ENCODE measurements at regions not wholly inside any gene's neighbourhood (a gene's known extent, or its start where the extent isn't known, plus 50 kb on each side); places are given as distances from the start of the nearest gene placed in this dataset.

DNA sequence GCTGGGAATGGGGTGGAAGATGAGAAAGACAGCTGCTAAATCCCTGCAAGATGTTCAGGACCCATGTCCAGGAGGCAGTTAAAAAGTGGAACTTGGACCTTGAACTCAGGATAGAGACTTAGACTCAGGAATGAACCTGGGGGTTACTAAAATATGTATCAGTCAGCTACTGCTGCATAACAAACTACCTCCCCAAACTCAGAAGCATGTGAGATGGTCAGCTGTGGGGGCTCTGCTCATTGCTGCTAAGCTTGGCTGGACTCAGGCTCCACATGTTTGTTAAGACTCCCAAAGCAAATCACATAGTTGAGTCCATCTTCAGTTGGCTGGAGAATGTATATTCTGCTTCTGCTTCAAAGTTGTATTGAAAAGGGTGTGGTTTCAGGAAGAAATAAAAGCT lies 61.4 kb upstream of the COPS8 start:
- TF ChIP-seq, protein P1, sequence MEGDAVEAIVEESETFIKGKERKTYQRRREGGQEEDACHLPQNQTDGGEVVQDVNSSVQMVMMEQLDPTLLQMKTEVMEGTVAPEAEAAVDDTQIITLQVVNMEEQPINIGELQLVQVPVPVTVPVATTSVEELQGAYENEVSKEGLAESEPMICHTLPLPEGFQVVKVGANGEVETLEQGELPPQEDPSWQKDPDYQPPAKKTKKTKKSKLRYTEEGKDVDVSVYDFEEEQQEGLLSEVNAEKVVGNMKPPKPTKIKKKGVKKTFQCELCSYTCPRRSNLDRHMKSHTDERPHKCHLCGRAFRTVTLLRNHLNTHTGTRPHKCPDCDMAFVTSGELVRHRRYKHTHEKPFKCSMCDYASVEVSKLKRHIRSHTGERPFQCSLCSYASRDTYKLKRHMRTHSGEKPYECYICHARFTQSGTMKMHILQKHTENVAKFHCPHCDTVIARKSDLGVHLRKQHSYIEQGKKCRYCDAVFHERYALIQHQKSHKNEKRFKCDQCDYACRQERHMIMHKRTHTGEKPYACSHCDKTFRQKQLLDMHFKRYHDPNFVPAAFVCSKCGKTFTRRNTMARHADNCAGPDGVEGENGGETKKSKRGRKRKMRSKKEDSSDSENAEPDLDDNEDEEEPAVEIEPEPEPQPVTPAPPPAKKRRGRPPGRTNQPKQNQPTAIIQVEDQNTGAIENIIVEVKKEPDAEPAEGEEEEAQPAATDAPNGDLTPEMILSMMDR (IDR thresholded peaks at IDR 0.05; ENCODE audit: insufficient read depth, low read length, poor library complexity, severe bottlenecking): no peak
- Histone ChIP-seq H3K27me3 (ENCODE audit: control insufficient read depth, insufficient read depth, low read length) (no peaks in the 10 kb centered on the region), H3K36me3 (ENCODE audit: control insufficient read depth, insufficient read depth, low read length) (no peaks in the 10 kb centered on the region), H3K4me3 (ENCODE audit: low read depth, low read length) (no peak overlapping the region)
- DNase-seq (ENCODE audit: low read depth): no peak

DNA sequence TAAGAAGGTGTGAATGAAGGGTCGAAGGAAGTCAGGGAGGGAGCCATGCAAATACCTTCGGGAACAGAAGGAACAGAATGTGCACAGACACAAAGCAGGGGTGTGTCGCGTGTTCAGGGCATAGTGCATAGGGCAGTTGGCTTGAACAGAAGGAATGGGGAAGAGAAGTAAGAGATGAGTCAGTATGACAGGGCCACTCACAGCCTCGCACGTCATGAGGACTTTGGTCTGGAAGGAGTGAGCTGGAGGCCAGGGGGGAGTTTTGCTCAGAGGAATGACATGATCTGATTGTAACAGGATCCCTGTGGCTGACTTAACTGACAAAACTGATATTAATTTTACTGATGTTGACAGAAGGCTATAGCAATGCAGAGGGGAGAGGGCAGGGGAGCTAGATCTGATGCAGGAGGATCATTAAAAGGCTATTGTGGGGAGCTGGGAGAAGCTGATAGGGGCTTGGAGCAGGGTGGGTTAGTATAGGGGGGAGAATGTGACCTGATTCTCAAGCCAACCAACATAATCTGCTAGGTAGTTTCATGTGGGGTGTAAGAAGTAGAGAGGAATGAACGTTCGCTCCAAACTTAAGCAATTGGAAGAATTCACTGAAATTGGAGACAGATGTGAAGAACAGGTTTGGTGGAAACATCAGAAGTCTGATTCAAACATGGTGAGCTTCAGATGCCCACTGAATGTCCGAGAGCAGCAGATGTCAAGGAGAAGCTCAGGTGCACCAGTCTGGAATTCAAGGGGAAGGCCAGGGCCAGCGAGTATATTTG lies 60.4 kb upstream of the COPS8 start:
- Histone ChIP-seq H3K27me3 (ENCODE audit: control insufficient read depth, insufficient read depth, low read length) (no peaks in the 10 kb centered on the region), H3K36me3 (ENCODE audit: control insufficient read depth, insufficient read depth, low read length) (no peaks in the 10 kb centered on the region), H3K4me3 (ENCODE audit: low read depth, low read length) (no peak overlapping the region)
- peak; percentile 29 for DNase-seq (ENCODE audit: low read depth)
- TF ChIP-seq, protein P1 (IDR thresholded peaks at IDR 0.05; ENCODE audit: insufficient read depth, low read length, poor library complexity, severe bottlenecking): no peak

DNA sequence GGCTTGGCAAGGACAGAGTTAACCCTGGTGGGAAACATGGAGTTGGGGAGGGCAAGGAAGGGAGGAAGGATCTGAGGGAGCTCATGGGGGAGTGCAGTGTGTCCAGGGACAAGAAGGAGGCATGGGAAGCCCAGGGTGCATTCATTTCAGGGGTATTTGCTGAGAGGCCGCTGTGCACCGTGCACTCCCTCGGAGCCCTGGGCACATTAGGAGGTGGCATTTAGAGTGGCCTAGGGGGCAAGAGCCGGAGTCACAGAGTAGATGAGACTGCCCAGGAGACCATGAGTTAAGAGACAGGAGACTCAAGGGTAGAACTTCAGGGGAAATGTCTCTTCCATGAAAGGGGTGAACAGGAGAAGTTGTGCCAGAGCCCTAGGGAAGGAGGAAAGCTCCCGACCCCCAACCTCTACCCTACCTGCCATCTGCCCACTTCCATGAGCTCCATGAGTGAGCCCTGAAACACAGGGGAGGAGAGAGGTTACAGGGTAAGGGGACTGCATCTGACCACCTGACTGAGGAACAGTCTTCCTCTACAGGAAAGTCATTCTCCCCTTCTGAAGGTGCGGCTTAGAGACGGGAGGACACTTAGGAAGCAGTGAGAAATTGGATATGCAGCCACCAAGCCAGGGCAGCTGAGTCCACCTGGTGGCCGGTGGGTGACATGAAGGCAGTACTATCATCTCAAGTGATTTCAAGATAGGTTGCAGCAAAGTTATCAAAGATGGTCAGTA lies 58.5 kb upstream of the COPS8 start:
- Histone ChIP-seq H3K36me3 (ENCODE audit: control insufficient read depth, insufficient read depth, low read length) (no peaks in the 10 kb centered on the region), H3K4me3 (ENCODE audit: low read depth, low read length) (no peak overlapping the region), H3K27me3 (ENCODE audit: control insufficient read depth, insufficient read depth, low read length) (no peaks in the 10 kb centered on the region)
- DNase-seq (ENCODE audit: low read depth): peak; percentile 4
- TF ChIP-seq, protein P1 (IDR thresholded peaks at IDR 0.05; ENCODE audit: insufficient read depth, low read length, poor library complexity, severe bottlenecking): peak; percentile 90

DNA sequence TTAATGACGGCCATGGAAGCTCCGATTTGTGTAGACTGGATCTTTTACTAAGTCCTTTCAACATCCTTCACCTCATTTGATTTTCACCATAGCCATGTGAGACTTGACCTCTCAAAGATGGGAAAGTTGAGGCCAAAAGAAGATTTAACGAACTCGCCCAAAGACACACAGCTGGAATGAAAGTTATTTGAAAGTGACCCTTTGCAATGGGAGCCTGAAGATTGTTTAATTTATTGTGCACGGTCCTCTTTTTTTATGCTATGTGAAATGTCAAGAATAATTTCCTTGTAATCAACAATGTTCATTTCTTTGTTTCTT lies 58.0 kb upstream of the COPS8 start:
- no peak for DNase-seq (ENCODE audit: low read depth)
- TF ChIP-seq, protein P1 (IDR thresholded peaks at IDR 0.05; ENCODE audit: insufficient read depth, low read length, poor library complexity, severe bottlenecking): no peak
- Histone ChIP-seq H3K27me3 (ENCODE audit: control insufficient read depth, insufficient read depth, low read length) (no peaks in the 10 kb centered on the region), H3K4me3 (ENCODE audit: low read depth, low read length) (no peak overlapping the region), H3K36me3 (ENCODE audit: control insufficient read depth, insufficient read depth, low read length) (no peaks in the 10 kb centered on the region)

DNA sequence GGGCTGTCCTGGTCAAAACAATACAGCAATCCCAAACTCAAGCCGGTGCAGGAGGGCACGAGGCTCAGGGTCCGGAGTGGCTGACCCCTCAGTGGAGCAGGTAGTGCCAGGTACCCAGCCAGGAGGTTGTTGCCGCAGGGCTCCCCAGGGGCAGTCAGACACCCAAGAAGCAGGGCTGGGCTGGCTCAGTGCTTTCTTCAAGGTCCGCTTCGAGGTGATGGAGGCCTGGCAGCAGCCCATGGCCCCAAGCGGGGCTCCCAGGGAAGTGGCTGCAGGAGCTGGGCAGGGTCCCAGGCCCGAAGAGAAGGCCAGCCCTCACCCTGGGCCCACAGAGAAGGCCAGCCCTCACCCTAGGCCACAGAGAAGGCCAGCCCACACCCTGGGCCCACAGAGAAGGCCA lies 55.3 kb upstream of the COPS8 start:
- Histone ChIP-seq H3K36me3 (ENCODE audit: control insufficient read depth, insufficient read depth, low read length) (no peaks in the 10 kb centered on the region), H3K27me3 (ENCODE audit: control insufficient read depth, insufficient read depth, low read length) (no peaks in the 10 kb centered on the region), H3K4me3 (ENCODE audit: low read depth, low read length) (no peak overlapping the region)
- DNase-seq (ENCODE audit: low read depth): no peak
- TF ChIP-seq, protein P1 (IDR thresholded peaks at IDR 0.05; ENCODE audit: insufficient read depth, low read length, poor library complexity, severe bottlenecking): no peak
